OCI-LY7 (cell line): ENCODE measurements at regions not wholly inside any gene's neighbourhood (a gene's known extent, or its start where the extent isn't known, plus 50 kb on each side); places are given as distances from the start of the nearest gene placed in this dataset.

Source experiments
- CTCF ChIP-seq: fragments of 200-600 bp; sonication (generic); conservative IDR thresholded peaks from 2 replicates; pipeline ENCODE4 v1.5.1; 2014; ENCODE audit warnings: mild to moderate bottlenecking, antibody characterized with exemption, low read length, moderate library complexity, mixed read lengths
- EZH2phosphoT487 ChIP-seq: fragments of 200-600 bp; sonication (generic); IDR thresholded peaks from 2 replicates; pipeline ENCODE4 v1.6.1; 2018; ENCODE audit warnings: low read depth, borderline replicate concordance, mild to moderate bottlenecking, mixed run types, antibody characterized with exemption, low read length, moderate library complexity, mixed read lengths

DNA sequence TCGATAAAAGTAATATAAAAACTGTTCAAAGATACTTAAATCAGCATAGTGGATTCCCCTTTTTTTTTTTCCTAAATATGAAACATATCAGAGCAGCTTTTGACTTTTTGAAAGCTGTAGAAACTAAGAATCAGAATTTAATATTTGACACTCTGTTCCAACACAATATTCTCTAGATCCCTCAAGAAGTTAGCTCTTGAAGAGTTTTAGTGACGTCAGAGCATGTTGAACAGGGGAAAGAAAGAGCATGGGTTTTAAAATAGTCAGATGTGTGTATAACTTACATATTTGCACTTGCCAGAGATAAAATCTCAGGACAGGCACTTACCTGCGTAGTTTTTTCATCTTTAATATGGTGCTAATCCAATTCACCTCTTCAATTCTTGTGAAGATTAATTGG, 75.2 kb upstream of the FBXL7 start:
- TF ChIP-seq CTCF: no peak
- no peak for TF ChIP-seq EZH2phosphoT487
